ENCODE measurements at regions not wholly inside any gene's neighbourhood (a gene's known extent, or its start where the extent isn't known, plus 50 kb on each side); places are given as distances from the start of the nearest gene placed in this dataset.

GRCh38 chr6:11909696-11910132 lies 102.4 kb upstream of the HIVEP1 start:
- 70% methylated on average over 7 of the region's 7 CpGs for WGBS
- H3K9me3 ChIP-seq (ENCODE audit: control insufficient read depth, low read length): no peaks in the 10 kb centered on the region
- H3K4me1 ChIP-seq (ENCODE audit: control insufficient read depth, insufficient read depth, low read length): no peaks in the 10 kb centered on the region
- intact Hi-C loops (cut with DNase I): no loop called here
- no peak overlapping the region for H3K4me3 ChIP-seq (ENCODE audit: low read length)
- no peak for DNase-seq
- no peak overlapping the region for H3K27ac ChIP-seq (ENCODE audit: low read length)
- no peak for ATAC-seq
- H3K27me3 ChIP-seq (ENCODE audit: control insufficient read depth, insufficient read depth): no peaks in the 10 kb centered on the region

- no peaks in the 10 kb centered on the region for H3K4me1 ChIP-seq (ENCODE audit: control insufficient read depth, insufficient read depth, low read length)
- DNase-seq (no peak), ATAC-seq (no peak)
- H3K27ac ChIP-seq (ENCODE audit: low read length): no peak overlapping the region
- H3K27me3 ChIP-seq (ENCODE audit: control insufficient read depth, insufficient read depth): no peaks in the 10 kb centered on the region
- H3K9me3 ChIP-seq (ENCODE audit: control insufficient read depth, low read length): no peaks in the 10 kb centered on the region
- 75% methylated on average over 2 of the region's 2 CpGs for WGBS
- intact Hi-C loops (cut with DNase I): no loop called here
- H3K4me3 ChIP-seq (ENCODE audit: low read length): no peak overlapping the region
These were observed 103.5 kb upstream of the HIVEP1 start for GRCh38 chr6:11908436-11909105.

GRCh38 chr6:11903645-11904044 lies 108.5 kb upstream of the HIVEP1 start:
- intact Hi-C loops (cut with DNase I): no loop called here

GRCh38 chr6:11902527-11902926 lies 109.6 kb upstream of the HIVEP1 start:
- intact Hi-C loops (cut with DNase I): no loop called here
- Histone ChIP-seq H3K4me3 (ENCODE audit: low read length) (no peak overlapping the region), H3K4me1 (ENCODE audit: control insufficient read depth, insufficient read depth, low read length) (no peaks in the 10 kb centered on the region), H3K27me3 (ENCODE audit: control insufficient read depth, insufficient read depth) (no peaks in the 10 kb centered on the region), H3K27ac (ENCODE audit: low read length) (no peak overlapping the region), H3K9me3 (ENCODE audit: control insufficient read depth, low read length) (no peaks in the 10 kb centered on the region)
- DNase-seq: no peak
- 98% methylated on average over 2 of the region's 2 CpGs for WGBS
- no peak for ATAC-seq

More at GRCh38 chr6:11903645-11904044, 108.5 kb upstream of the HIVEP1 start:
- DNase-seq (no peak), ATAC-seq (no peak)
- H3K4me3 ChIP-seq (ENCODE audit: low read length): no peak overlapping the region
- H3K9me3 ChIP-seq (ENCODE audit: control insufficient read depth, low read length): no peaks in the 10 kb centered on the region
- 92% methylated on average over 2 of the region's 2 CpGs for WGBS
- no peaks in the 10 kb centered on the region for H3K27me3 ChIP-seq (ENCODE audit: control insufficient read depth, insufficient read depth)
- no peak overlapping the region for H3K27ac ChIP-seq (ENCODE audit: low read length)
- no peaks in the 10 kb centered on the region for H3K4me1 ChIP-seq (ENCODE audit: control insufficient read depth, insufficient read depth, low read length)

GRCh38 chr6:11900662-11901598 lies 111.2 kb upstream of the HIVEP1 start:
- 58% methylated on average over 14 of the region's 14 CpGs for WGBS
- intact Hi-C loops (cut with DNase I): no loop called here
- ATAC-seq: no peak

GRCh38 chr6:11899645-11900044 lies 112.5 kb upstream of the HIVEP1 start:
- no peaks in the 10 kb centered on the region for H3K27me3 ChIP-seq (ENCODE audit: control insufficient read depth, insufficient read depth)
- DNase-seq: no peak
- intact Hi-C loops (cut with DNase I): no loop called here
- H3K9me3 ChIP-seq (ENCODE audit: control insufficient read depth, low read length): no peaks in the 10 kb centered on the region
- no peaks in the 10 kb centered on the region for H3K4me1 ChIP-seq (ENCODE audit: control insufficient read depth, insufficient read depth, low read length)
- WGBS: 54% methylated on average over 1 of the region's 1 CpG
- no peak for ATAC-seq
- H3K4me3 ChIP-seq (ENCODE audit: low read length): no peak overlapping the region
- H3K27ac ChIP-seq (ENCODE audit: low read length): no peak overlapping the region

More at GRCh38 chr6:11900662-11901598, 111.2 kb upstream of the HIVEP1 start:
- DNase-seq: no peak
- H3K27me3 ChIP-seq (ENCODE audit: control insufficient read depth, insufficient read depth): no peaks in the 10 kb centered on the region
- H3K27ac ChIP-seq (ENCODE audit: low read length): no peak overlapping the region
- no peaks in the 10 kb centered on the region for H3K9me3 ChIP-seq (ENCODE audit: control insufficient read depth, low read length)
- H3K4me3 ChIP-seq (ENCODE audit: low read length): no peak overlapping the region
- H3K4me1 ChIP-seq (ENCODE audit: control insufficient read depth, insufficient read depth, low read length): no peaks in the 10 kb centered on the region

GRCh38 chr6:11894212-11894611 lies 115.6 kb upstream of the ADTRP start:
- Histone ChIP-seq H3K27me3 (ENCODE audit: control insufficient read depth, insufficient read depth) (no peaks in the 10 kb centered on the region), H3K9me3 (ENCODE audit: control insufficient read depth, low read length) (no peaks in the 10 kb centered on the region), H3K27ac (ENCODE audit: low read length) (no peak overlapping the region), H3K4me1 (ENCODE audit: control insufficient read depth, insufficient read depth, low read length) (no peaks in the 10 kb centered on the region), H3K4me3 (ENCODE audit: low read length) (no peak overlapping the region)
- DNase-seq (no peak), ATAC-seq (no peak)
- WGBS: 86% methylated on average over 1 of the region's 1 CpG
- intact Hi-C loops (cut with DNase I): no loop called here

- no peak for DNase-seq
- no peak for ATAC-seq
These were observed 112.9 kb upstream of the ADTRP start for GRCh38 chr6:11891547-11891946.

GRCh38 chr6:11890849-11891248 lies 112.2 kb upstream of the ADTRP start:
- intact Hi-C loops (cut with DNase I): no loop called here
- H3K4me3 ChIP-seq (ENCODE audit: low read length): no peak overlapping the region
- no peaks in the 10 kb centered on the region for H3K9me3 ChIP-seq (ENCODE audit: control insufficient read depth, low read length)
- H3K27me3 ChIP-seq (ENCODE audit: control insufficient read depth, insufficient read depth): no peaks in the 10 kb centered on the region
- WGBS: 72% methylated on average over 1 of the region's 1 CpG
- DNase-seq: no peak
- ATAC-seq: no peak
- no peak overlapping the region for H3K27ac ChIP-seq (ENCODE audit: low read length)
- no peaks in the 10 kb centered on the region for H3K4me1 ChIP-seq (ENCODE audit: control insufficient read depth, insufficient read depth, low read length)

More at GRCh38 chr6:11891547-11891946, 112.9 kb upstream of the ADTRP start:
- intact Hi-C loops (cut with DNase I): no loop called here
- Histone ChIP-seq H3K4me1 (ENCODE audit: control insufficient read depth, insufficient read depth, low read length) (no peaks in the 10 kb centered on the region), H3K9me3 (ENCODE audit: control insufficient read depth, low read length) (no peaks in the 10 kb centered on the region), H3K27ac (ENCODE audit: low read length) (no peak overlapping the region), H3K4me3 (ENCODE audit: low read length) (no peak overlapping the region), H3K27me3 (ENCODE audit: control insufficient read depth, insufficient read depth) (no peaks in the 10 kb centered on the region)

- ATAC-seq (no peak), DNase-seq (no peak)
- no peaks in the 10 kb centered on the region for H3K27me3 ChIP-seq (ENCODE audit: control insufficient read depth, insufficient read depth)
These were observed 111.6 kb upstream of the ADTRP start for GRCh38 chr6:11890209-11890608.

GRCh38 chr6:11889572-11889971 lies 111.0 kb upstream of the ADTRP start:
- WGBS: 93% methylated on average over 3 of the region's 3 CpGs
- no peaks in the 10 kb centered on the region for H3K27me3 ChIP-seq (ENCODE audit: control insufficient read depth, insufficient read depth)
- no peak for ATAC-seq

More at GRCh38 chr6:11890209-11890608, 111.6 kb upstream of the ADTRP start:
- intact Hi-C loops (cut with DNase I): no loop called here
- Histone ChIP-seq H3K27ac (ENCODE audit: low read length) (no peak overlapping the region), H3K9me3 (ENCODE audit: control insufficient read depth, low read length) (no peaks in the 10 kb centered on the region), H3K4me3 (ENCODE audit: low read length) (no peak overlapping the region), H3K4me1 (ENCODE audit: control insufficient read depth, insufficient read depth, low read length) (no peaks in the 10 kb centered on the region)

More at GRCh38 chr6:11889572-11889971, 111.0 kb upstream of the ADTRP start:
- intact Hi-C loops (cut with DNase I): no loop called here
- no peak overlapping the region for H3K27ac ChIP-seq (ENCODE audit: low read length)
- H3K9me3 ChIP-seq (ENCODE audit: control insufficient read depth, low read length): no peaks in the 10 kb centered on the region
- no peak overlapping the region for H3K4me3 ChIP-seq (ENCODE audit: low read length)
- no peak for DNase-seq
- no peaks in the 10 kb centered on the region for H3K4me1 ChIP-seq (ENCODE audit: control insufficient read depth, insufficient read depth, low read length)

All from right cardiac atrium (tissue), 5 donors.